ENCODE measurements at regions not wholly inside any gene's neighbourhood (a gene's known extent, or its start where the extent isn't known, plus 50 kb on each side); places are given as distances from the start of the nearest gene placed in this dataset.

GRCh38 chr3:25938566-25939325 is 148.9 kb downstream of the OXSM start:
- H3K27ac ChIP-seq (ENCODE audit: low read depth in 2 of 2, low read length in 1 of 2): no peak overlapping the region
- H3K79me2 ChIP-seq (ENCODE audit: insufficient read depth): no peaks in the 10 kb centered on the region
- H4K20me1 ChIP-seq (ENCODE audit: insufficient read depth): no peaks in the 10 kb centered on the region
- no peaks in the 10 kb centered on the region for H3K27me3 ChIP-seq (ENCODE audit: insufficient read depth)
- H3K4me1 ChIP-seq (ENCODE audit: control insufficient read depth in 1 of 2, insufficient read depth in 2 of 2, low read depth in 1 of 2, low read length in 1 of 2): no peaks in the 10 kb centered on the region
- ChIA-PET POLR2A (no interaction called here), CTCF (no interaction called here)
- TF ChIP-seq FOXJ3 (CRISPR knock-in tag; IDR thresholded peaks at IDR 0.05) (no peak), NFIC (IDR thresholded peaks at IDR 0.05; ENCODE audit: borderline replicate concordance) (no peak), RAD21 (IDR thresholded peaks at IDR 0.05; ENCODE audit: low read length) (no peak), SMC3 (IDR thresholded peaks at IDR 0.05; ENCODE audit: low read depth, low read length) (no peak), MAX (IDR thresholded peaks at IDR 0.05; ENCODE audit: low read depth) (no peak), EZH2phosphoT487 (IDR thresholded peaks at IDR 0.05; ENCODE audit: borderline replicate concordance, low read depth) (no peak), GATA2 (CRISPR knock-in tag; IDR thresholded peaks at IDR 0.05) (no peak), CHD2 (IDR thresholded peaks at IDR 0.05; ENCODE audit: low read length, partially characterized antibody) (no peak), MXI1 (IDR thresholded peaks at IDR 0.05; ENCODE audit: low read depth, low read length) (no peak), GABPA (IDR thresholded peaks at IDR 0.05; ENCODE audit: low read depth) (no peak), TEAD4 (IDR thresholded peaks at IDR 0.05; ENCODE audit: borderline replicate concordance, insufficient read depth) (no peak), MEF2A (IDR thresholded peaks at IDR 0.05; ENCODE audit: borderline replicate concordance, low read depth) (no peak), USF2 (IDR thresholded peaks at IDR 0.05; ENCODE audit: borderline replicate concordance, low read depth, low read length) (no peak), NRF1 (IDR thresholded peaks at IDR 0.05; ENCODE audit: low read depth, low read length) (no peak), FOXM1 (IDR thresholded peaks at IDR 0.05; ENCODE audit: low read depth) (no peak), POLR2AphosphoS5 (IDR thresholded peaks at IDR 0.05; ENCODE audit: low read depth, low read length) (no peak), TCF12 (IDR thresholded peaks at IDR 0.05) (no peak), ELF1 (IDR thresholded peaks at IDR 0.05) (no peak), IRF3 (IDR thresholded peaks at IDR 0.05; ENCODE audit: low read depth, low read length) (no peak)
- WGBS (ENCODE audit: low lambda C conversion rate): 3% methylated on average over 2 of the region's 2 CpGs
- no peak for DNase-seq
- no peaks in the 10 kb centered on the region for H3K9me2 ChIP-seq
- H3K9ac ChIP-seq: no peak overlapping the region
- no peak overlapping the region for H3K4me3 ChIP-seq (ENCODE audit: low read depth in 2 of 2, low read length in 1 of 2)
- no peaks in the 10 kb centered on the region for H3K36me3 ChIP-seq (replicated peaks in 1 of 2; ENCODE audit: control insufficient read depth in 1 of 2, insufficient read depth in 2 of 2, low read length in 1 of 2)
- H3F3A ChIP-seq (replicated peaks; ENCODE audit: insufficient read depth): no peaks in the 10 kb centered on the region
- no peak overlapping the region for H3K4me2 ChIP-seq
- H2AFZ ChIP-seq (ENCODE audit: low read depth): no peak overlapping the region
- H3K9me3 ChIP-seq: no peaks in the 10 kb centered on the region

Measured in SK-N-SH (cell line).